GM12878 (cell line): ENCODE measurements at regions not wholly inside any gene's neighbourhood (a gene's known extent, or its start where the extent isn't known, plus 50 kb on each side); places are given as distances from the start of the nearest gene placed in this dataset.

Experiments
- BHLHE40 ChIP-seq, 2 experiments: fragments of 450-650 bp in 1 of 2; IDR thresholded peaks; 2 replicates each; pipeline ENCODE4 v1.6.1; 2011 to 2017; ENCODE audit warnings: low read depth in 2 of 2, borderline replicate concordance in 1 of 2, improper control_type of control experiment in 1 of 2, low read length in 1 of 2, mild to moderate bottlenecking in 1 of 2
- ESRRA ChIP-seq: IDR thresholded peaks from 2 replicates; pipeline ENCODE4 v1.6.1; 2012; ENCODE audit warnings: mild to moderate bottlenecking, low read length, improper control_type of control experiment
- EZH2 ChIP-seq: IDR thresholded peaks from 2 replicates; pipeline ENCODE4 v1.6.1; 2012; ENCODE audit warnings: low read depth, mild to moderate bottlenecking, control low read depth, inconsistent platforms, low read length, borderline replicate concordance; ENCODE audit not compliant: control insufficient read depth
- GABPA ChIP-seq: IDR thresholded peaks from 2 replicates; pipeline ENCODE4 v1.6.1; 2014; ENCODE audit warnings: antibody characterized with exemption, low read depth, mild to moderate bottlenecking, inconsistent platforms
- MXI1 ChIP-seq: fragments of 150-350 bp; IDR thresholded peaks from 2 replicates; pipeline ENCODE4 v1.6.1; 2011; ENCODE audit warnings: low read depth, mild to moderate bottlenecking, inconsistent platforms, low read length, improper control_type of control experiment
- NFIC ChIP-seq: IDR thresholded peaks from 2 replicates; pipeline ENCODE4 v1.6.1; 2012; ENCODE audit warnings: low read depth, mild to moderate bottlenecking, inconsistent platforms, low read length, moderate library complexity
- SIX5 ChIP-seq: IDR thresholded peaks from 2 replicates; pipeline ENCODE4 v1.6.1; 2011; ENCODE audit warnings: mild to moderate bottlenecking, low read depth, low read length, moderate library complexity; ENCODE audit not compliant: severe bottlenecking
- TF ChIP-seq, protein P1 (sequence below): fragments of 450-650 bp; IDR thresholded peaks from 2 replicates; pipeline ENCODE4 v1.6.1; 2018; ENCODE audit warnings: mild to moderate bottlenecking, low read depth, moderate library complexity; ENCODE audit not compliant: partially characterized antibody
- TF ChIP-seq, protein P2 (sequence below): fragments of 450-650 bp; conservative IDR thresholded peaks from 2 replicates; pipeline ENCODE4 v1.6.1; 2017; ENCODE audit warnings: mild to moderate bottlenecking, moderate library complexity
- TF ChIP-seq, protein P3 (sequence below): fragments of 150-350 bp; IDR thresholded peaks from 2 replicates; pipeline ENCODE4 v1.6.1; 2014; ENCODE audit warnings: mild to moderate bottlenecking, low read depth, low read length
- TF ChIP-seq, protein P4 (sequence below): IDR thresholded peaks from 2 replicates; pipeline ENCODE4 v1.6.1; 2012; ENCODE audit warnings: low read depth, low read length, improper control_type of control experiment
- TF ChIP-seq, protein P5 (sequence below), 3 experiments: IDR thresholded peaks in 2 of 3; conservative IDR thresholded peaks in 1 of 3; 2 replicates each; pipeline ENCODE4 v1.5.1; 2011; ENCODE audit warnings: low read depth in 3 of 3, low read length in 3 of 3, mild to moderate bottlenecking in 3 of 3, control low read depth in 2 of 3, moderate library complexity in 2 of 3, inconsistent platforms in 1 of 3, mixed read lengths in 1 of 3; ENCODE audit not compliant: control insufficient read depth in 2 of 3, insufficient read depth in 1 of 3; ENCODE audit errors: extremely low read depth in 1 of 3
- TF ChIP-seq, protein P6 (sequence below): IDR thresholded peaks from 2 replicates; pipeline ENCODE4 v1.6.1; 2012; ENCODE audit warnings: low read depth, low read length, improper control_type of control experiment

DNA sequence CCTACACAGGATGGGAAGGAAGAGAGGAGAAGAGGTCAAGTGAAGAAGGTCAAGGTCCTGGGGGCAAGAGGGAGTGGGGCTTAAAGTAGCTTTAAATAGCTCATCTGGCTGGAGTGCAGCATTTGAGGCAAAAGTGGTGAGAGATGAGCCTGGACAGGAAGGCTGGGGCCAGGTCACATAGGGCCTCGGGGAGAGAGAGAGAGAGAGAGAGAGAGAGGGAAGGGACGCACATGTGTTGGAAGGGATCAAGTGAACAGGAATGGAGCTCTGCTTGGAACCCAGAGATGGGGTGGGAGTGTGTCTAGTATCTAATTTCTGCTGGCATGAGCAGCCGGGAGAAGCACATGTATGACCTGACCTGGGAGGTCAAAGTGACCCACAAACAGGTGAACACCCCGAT lies 407.5 kb downstream of the MED13L start:
- TF ChIP-seq MXI1, result no peak
- TF ChIP-seq, protein P1, sequence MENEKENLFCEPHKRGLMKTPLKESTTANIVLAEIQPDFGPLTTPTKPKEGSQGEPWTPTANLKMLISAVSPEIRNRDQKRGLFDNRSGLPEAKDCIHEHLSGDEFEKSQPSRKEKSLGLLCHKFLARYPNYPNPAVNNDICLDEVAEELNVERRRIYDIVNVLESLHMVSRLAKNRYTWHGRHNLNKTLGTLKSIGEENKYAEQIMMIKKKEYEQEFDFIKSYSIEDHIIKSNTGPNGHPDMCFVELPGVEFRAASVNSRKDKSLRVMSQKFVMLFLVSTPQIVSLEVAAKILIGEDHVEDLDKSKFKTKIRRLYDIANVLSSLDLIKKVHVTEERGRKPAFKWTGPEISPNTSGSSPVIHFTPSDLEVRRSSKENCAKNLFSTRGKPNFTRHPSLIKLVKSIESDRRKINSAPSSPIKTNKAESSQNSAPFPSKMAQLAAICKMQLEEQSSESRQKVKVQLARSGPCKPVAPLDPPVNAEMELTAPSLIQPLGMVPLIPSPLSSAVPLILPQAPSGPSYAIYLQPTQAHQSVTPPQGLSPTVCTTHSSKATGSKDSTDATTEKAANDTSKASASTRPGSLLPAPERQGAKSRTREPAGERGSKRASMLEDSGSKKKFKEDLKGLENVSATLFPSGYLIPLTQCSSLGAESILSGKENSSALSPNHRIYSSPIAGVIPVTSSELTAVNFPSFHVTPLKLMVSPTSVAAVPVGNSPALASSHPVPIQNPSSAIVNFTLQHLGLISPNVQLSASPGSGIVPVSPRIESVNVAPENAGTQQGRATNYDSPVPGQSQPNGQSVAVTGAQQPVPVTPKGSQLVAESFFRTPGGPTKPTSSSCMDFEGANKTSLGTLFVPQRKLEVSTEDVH, result no peak
- TF ChIP-seq EZH2, result no peak
- TF ChIP-seq BHLHE40 (IDR thresholded peaks at IDR 0.05; ENCODE audit: borderline replicate concordance in 1 of 2, low read depth in 2 of 2, low read length in 1 of 2), result no peak
- TF ChIP-seq ESRRA, result no peak
- no peak for TF ChIP-seq NFIC
- TF ChIP-seq, protein P2, sequence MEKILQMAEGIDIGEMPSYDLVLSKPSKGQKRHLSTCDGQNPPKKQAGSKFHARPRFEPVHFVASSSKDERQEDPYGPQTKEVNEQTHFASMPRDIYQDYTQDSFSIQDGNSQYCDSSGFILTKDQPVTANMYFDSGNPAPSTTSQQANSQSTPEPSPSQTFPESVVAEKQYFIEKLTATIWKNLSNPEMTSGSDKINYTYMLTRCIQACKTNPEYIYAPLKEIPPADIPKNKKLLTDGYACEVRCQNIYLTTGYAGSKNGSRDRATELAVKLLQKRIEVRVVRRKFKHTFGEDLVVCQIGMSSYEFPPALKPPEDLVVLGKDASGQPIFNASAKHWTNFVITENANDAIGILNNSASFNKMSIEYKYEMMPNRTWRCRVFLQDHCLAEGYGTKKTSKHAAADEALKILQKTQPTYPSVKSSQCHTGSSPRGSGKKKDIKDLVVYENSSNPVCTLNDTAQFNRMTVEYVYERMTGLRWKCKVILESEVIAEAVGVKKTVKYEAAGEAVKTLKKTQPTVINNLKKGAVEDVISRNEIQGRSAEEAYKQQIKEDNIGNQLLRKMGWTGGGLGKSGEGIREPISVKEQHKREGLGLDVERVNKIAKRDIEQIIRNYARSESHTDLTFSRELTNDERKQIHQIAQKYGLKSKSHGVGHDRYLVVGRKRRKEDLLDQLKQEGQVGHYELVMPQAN, result no peak
- TF ChIP-seq, protein P3, sequence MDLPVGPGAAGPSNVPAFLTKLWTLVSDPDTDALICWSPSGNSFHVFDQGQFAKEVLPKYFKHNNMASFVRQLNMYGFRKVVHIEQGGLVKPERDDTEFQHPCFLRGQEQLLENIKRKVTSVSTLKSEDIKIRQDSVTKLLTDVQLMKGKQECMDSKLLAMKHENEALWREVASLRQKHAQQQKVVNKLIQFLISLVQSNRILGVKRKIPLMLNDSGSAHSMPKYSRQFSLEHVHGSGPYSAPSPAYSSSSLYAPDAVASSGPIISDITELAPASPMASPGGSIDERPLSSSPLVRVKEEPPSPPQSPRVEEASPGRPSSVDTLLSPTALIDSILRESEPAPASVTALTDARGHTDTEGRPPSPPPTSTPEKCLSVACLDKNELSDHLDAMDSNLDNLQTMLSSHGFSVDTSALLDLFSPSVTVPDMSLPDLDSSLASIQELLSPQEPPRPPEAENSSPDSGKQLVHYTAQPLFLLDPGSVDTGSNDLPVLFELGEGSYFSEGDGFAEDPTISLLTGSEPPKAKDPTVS, result no peak
- no peak for TF ChIP-seq GABPA
- no peak for TF ChIP-seq SIX5
- TF ChIP-seq, protein P4, sequence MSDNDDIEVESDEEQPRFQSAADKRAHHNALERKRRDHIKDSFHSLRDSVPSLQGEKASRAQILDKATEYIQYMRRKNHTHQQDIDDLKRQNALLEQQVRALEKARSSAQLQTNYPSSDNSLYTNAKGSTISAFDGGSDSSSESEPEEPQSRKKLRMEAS, result no peak
- TF ChIP-seq, protein P5, sequence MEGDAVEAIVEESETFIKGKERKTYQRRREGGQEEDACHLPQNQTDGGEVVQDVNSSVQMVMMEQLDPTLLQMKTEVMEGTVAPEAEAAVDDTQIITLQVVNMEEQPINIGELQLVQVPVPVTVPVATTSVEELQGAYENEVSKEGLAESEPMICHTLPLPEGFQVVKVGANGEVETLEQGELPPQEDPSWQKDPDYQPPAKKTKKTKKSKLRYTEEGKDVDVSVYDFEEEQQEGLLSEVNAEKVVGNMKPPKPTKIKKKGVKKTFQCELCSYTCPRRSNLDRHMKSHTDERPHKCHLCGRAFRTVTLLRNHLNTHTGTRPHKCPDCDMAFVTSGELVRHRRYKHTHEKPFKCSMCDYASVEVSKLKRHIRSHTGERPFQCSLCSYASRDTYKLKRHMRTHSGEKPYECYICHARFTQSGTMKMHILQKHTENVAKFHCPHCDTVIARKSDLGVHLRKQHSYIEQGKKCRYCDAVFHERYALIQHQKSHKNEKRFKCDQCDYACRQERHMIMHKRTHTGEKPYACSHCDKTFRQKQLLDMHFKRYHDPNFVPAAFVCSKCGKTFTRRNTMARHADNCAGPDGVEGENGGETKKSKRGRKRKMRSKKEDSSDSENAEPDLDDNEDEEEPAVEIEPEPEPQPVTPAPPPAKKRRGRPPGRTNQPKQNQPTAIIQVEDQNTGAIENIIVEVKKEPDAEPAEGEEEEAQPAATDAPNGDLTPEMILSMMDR (IDR thresholded peaks at IDR 0.05 in 2 of 3, conservative IDR thresholded peaks at IDR 0.05 in 1 of 3; ENCODE audit: control insufficient read depth in 2 of 3, extremely low read depth in 1 of 3, insufficient read depth in 1 of 3, low read depth in 3 of 3, low read length in 3 of 3), result no peak
- TF ChIP-seq, protein P6, sequence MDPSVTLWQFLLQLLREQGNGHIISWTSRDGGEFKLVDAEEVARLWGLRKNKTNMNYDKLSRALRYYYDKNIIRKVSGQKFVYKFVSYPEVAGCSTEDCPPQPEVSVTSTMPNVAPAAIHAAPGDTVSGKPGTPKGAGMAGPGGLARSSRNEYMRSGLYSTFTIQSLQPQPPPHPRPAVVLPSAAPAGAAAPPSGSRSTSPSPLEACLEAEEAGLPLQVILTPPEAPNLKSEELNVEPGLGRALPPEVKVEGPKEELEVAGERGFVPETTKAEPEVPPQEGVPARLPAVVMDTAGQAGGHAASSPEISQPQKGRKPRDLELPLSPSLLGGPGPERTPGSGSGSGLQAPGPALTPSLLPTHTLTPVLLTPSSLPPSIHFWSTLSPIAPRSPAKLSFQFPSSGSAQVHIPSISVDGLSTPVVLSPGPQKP, result no peak
